ENCODE measurements at regions not wholly inside any gene's neighbourhood (a gene's known extent, or its start where the extent isn't known, plus 50 kb on each side); places are given as distances from the start of the nearest gene placed in this dataset.

DNA sequence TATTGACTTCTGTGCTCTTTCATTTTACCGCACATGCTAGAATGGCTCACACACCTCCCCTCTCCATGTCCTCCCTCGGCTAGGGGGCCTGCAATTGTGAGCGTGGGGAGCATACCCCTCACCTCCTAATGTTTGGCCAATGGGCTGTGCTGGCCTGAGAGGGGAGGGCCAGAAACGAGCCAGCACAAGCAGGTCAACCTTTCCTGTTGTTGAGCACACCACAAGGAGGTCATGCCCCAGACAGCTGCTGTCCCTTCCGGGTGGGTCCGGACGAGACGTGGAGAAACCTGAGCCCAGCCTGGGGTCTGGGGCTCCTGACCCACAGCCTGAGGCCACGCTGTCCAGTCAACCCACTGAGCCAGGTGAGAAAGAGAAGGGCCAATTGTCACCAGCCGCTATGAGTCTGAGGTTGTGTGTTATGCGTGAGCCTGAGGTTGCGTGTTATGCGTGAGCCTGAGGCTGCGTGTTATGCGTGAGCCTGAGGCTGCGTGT, 77.4 kb downstream of the TTLL2 start:
- TF ChIP-seq, protein P1, sequence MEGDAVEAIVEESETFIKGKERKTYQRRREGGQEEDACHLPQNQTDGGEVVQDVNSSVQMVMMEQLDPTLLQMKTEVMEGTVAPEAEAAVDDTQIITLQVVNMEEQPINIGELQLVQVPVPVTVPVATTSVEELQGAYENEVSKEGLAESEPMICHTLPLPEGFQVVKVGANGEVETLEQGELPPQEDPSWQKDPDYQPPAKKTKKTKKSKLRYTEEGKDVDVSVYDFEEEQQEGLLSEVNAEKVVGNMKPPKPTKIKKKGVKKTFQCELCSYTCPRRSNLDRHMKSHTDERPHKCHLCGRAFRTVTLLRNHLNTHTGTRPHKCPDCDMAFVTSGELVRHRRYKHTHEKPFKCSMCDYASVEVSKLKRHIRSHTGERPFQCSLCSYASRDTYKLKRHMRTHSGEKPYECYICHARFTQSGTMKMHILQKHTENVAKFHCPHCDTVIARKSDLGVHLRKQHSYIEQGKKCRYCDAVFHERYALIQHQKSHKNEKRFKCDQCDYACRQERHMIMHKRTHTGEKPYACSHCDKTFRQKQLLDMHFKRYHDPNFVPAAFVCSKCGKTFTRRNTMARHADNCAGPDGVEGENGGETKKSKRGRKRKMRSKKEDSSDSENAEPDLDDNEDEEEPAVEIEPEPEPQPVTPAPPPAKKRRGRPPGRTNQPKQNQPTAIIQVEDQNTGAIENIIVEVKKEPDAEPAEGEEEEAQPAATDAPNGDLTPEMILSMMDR (IDR thresholded peaks at IDR 0.05; ENCODE audit: low read depth, low read length), result no peak
- no peak for TF ChIP-seq POLR2A (IDR thresholded peaks at IDR 0.05; ENCODE audit: extremely low read depth, insufficient read length)

All from NB4 (cell line).